ENCODE measurements at regions not wholly inside any gene's neighbourhood (a gene's known extent, or its start where the extent isn't known, plus 50 kb on each side); places are given as distances from the start of the nearest gene placed in this dataset.

GRCh38 chr21:38140207-38140903, 116.4 kb upstream of the KCNJ15 start:
- H3K36me3 ChIP-seq, result no peaks in the 10 kb centered on the region
- peak overlapping the region; percentile 32 for H3K27ac ChIP-seq
- peak; percentile 45 to 74 for DNase-seq
- H3K27me3 ChIP-seq, result no peaks in the 10 kb centered on the region
- H3K9me3 ChIP-seq (replicated peaks), result no peaks in the 10 kb centered on the region; the same call in 1 of the 2 replicates
- H3K4me1 ChIP-seq, result peaks cover 16% of the 10 kb centered on the region
- H3K4me3 ChIP-seq, result no peak overlapping the region

GRCh38 chr21:38142224-38142623, 114.6 kb upstream of the KCNJ15 start:
- Histone ChIP-seq H3K27ac (no peak overlapping the region), H3K4me1 (peaks cover 16% of the 10 kb centered on the region), H3K9me3 (replicated peaks) (no peaks in the 10 kb centered on the region; the same call in 1 of the 2 replicates), H3K27me3 (no peaks in the 10 kb centered on the region), H3K36me3 (no peaks in the 10 kb centered on the region), H3K4me3 (no peak overlapping the region)
- DNase-seq, result no peak

GRCh38 chr21:38144193-38144592, 112.6 kb upstream of the KCNJ15 start:
- Histone ChIP-seq H3K4me1 (peaks cover 13% of the 10 kb centered on the region), H3K27ac (no peak overlapping the region), H3K4me3 (no peak overlapping the region)

GRCh38 chr21:38145104-38145503, 111.7 kb upstream of the KCNJ15 start:
- Histone ChIP-seq H3K27ac (no peak overlapping the region), H3K4me1 (peaks cover 4% of the 10 kb centered on the region; the same call in 1 of the 2 replicates), H3K36me3 (no peaks in the 10 kb centered on the region), H3K9me3 (replicated peaks) (no peaks in the 10 kb centered on the region; the same call in 1 of the 2 replicates), H3K27me3 (no peaks in the 10 kb centered on the region), H3K4me3 (no peak overlapping the region)
- DNase-seq, result no peak

More at GRCh38 chr21:38144193-38144592, 112.6 kb upstream of the KCNJ15 start:
- H3K9me3 ChIP-seq (replicated peaks), result no peaks in the 10 kb centered on the region; the same call in 1 of the 2 replicates
- no peaks in the 10 kb centered on the region for H3K27me3 ChIP-seq
- DNase-seq, result no peak
- no peaks in the 10 kb centered on the region for H3K36me3 ChIP-seq

- Histone ChIP-seq H3K27ac (no peak overlapping the region), H3K4me1 (no peaks in the 10 kb centered on the region), H3K9me3 (replicated peaks) (no peaks in the 10 kb centered on the region; the same call in 1 of the 2 replicates), H3K36me3 (no peaks in the 10 kb centered on the region), H3K4me3 (no peak overlapping the region), H3K27me3 (no peaks in the 10 kb centered on the region; the same call in 1 of the 2 replicates)
- no peak for DNase-seq
Measured at GRCh38 chr21:38147391-38147790, 109.4 kb upstream of the KCNJ15 start.

- Histone ChIP-seq H3K4me1 (no peaks in the 10 kb centered on the region), H3K27ac (no peak overlapping the region), H3K9me3 (replicated peaks) (no peaks in the 10 kb centered on the region; the same call in 1 of the 2 replicates), H3K4me3 (no peak overlapping the region), H3K27me3 (no peaks in the 10 kb centered on the region; the same call in 1 of the 2 replicates), H3K36me3 (no peaks in the 10 kb centered on the region)
- DNase-seq, result no peak
Measured at GRCh38 chr21:38148046-38148445, 108.7 kb upstream of the KCNJ15 start.

GRCh38 chr21:38151021-38151645, 105.7 kb upstream of the KCNJ15 start:
- no peaks in the 10 kb centered on the region; the same call in 1 of the 2 replicates for H3K27me3 ChIP-seq
- H3K4me3 ChIP-seq, result no peak overlapping the region
- no peak overlapping the region for H3K27ac ChIP-seq
- H3K9me3 ChIP-seq (replicated peaks), result no peaks in the 10 kb centered on the region
- no peak for DNase-seq
- no peaks in the 10 kb centered on the region for H3K4me1 ChIP-seq
- H3K36me3 ChIP-seq, result no peaks in the 10 kb centered on the region

- H3K36me3 ChIP-seq, result no peaks in the 10 kb centered on the region
- no peaks in the 10 kb centered on the region for H3K4me1 ChIP-seq
- no peak for DNase-seq
- H3K27me3 ChIP-seq, result peaks cover 3% of the 10 kb centered on the region; the same call in 1 of the 2 replicates
- H3K9me3 ChIP-seq (replicated peaks), result no peaks in the 10 kb centered on the region
- H3K27ac ChIP-seq, result no peak overlapping the region
- no peak overlapping the region for H3K4me3 ChIP-seq
Measured at GRCh38 chr21:38156200-38156599, 100.6 kb upstream of the KCNJ15 start.

GRCh38 chr21:38159355-38159754, 97.4 kb upstream of the KCNJ15 start:
- DNase-seq, result peak; percentile 68 to 73
- H3K9me3 ChIP-seq (replicated peaks), result no peaks in the 10 kb centered on the region

GRCh38 chr21:38165466-38166172, 91.2 kb upstream of the KCNJ15 start:
- H3K4me1 ChIP-seq, result peaks cover 6% of the 10 kb centered on the region; the same call in 1 of the 2 replicates
- DNase-seq, result no peak
- no peaks in the 10 kb centered on the region for H3K36me3 ChIP-seq
- H3K9me3 ChIP-seq (replicated peaks), result no peaks in the 10 kb centered on the region
- H3K4me3 ChIP-seq, result no peak overlapping the region
- no peak overlapping the region for H3K27ac ChIP-seq
- no peaks in the 10 kb centered on the region; the same call in 1 of the 2 replicates for H3K27me3 ChIP-seq

More at GRCh38 chr21:38159355-38159754, 97.4 kb upstream of the KCNJ15 start:
- H3K27ac ChIP-seq, result no peak overlapping the region
- H3K4me1 ChIP-seq, result no peaks in the 10 kb centered on the region
- H3K4me3 ChIP-seq, result no peak overlapping the region
- peaks cover 3% of the 10 kb centered on the region; the same call in 1 of the 2 replicates for H3K27me3 ChIP-seq
- no peaks in the 10 kb centered on the region for H3K36me3 ChIP-seq

- H3K4me1 ChIP-seq, result peaks cover 11% of the 10 kb centered on the region
- H3K4me3 ChIP-seq, result no peak overlapping the region
- no peaks in the 10 kb centered on the region; the same call in 1 of the 2 replicates for H3K27me3 ChIP-seq
- no peaks in the 10 kb centered on the region for H3K9me3 ChIP-seq (replicated peaks)
- DNase-seq, result no peak
- H3K27ac ChIP-seq, result no peak overlapping the region
- no peaks in the 10 kb centered on the region for H3K36me3 ChIP-seq
Measured at GRCh38 chr21:38166173-38166535, 90.6 kb upstream of the KCNJ15 start.

- Histone ChIP-seq H3K4me3 (no peak overlapping the region), H3K4me1 (peaks cover 18% of the 10 kb centered on the region), H3K36me3 (no peaks in the 10 kb centered on the region), H3K9me3 (replicated peaks) (no peaks in the 10 kb centered on the region), H3K27me3 (no peaks in the 10 kb centered on the region; the same call in 1 of the 2 replicates), H3K27ac (no peak overlapping the region)
- no peak for DNase-seq
Measured at GRCh38 chr21:38167345-38167744, 89.4 kb upstream of the KCNJ15 start.

GRCh38 chr21:38170283-38170682, 86.5 kb upstream of the KCNJ15 start:
- no peak overlapping the region for H3K27ac ChIP-seq
- H3K36me3 ChIP-seq, result no peaks in the 10 kb centered on the region
- H3K9me3 ChIP-seq (replicated peaks), result no peaks in the 10 kb centered on the region
- DNase-seq, result peak; percentile 38 to 45
- H3K4me1 ChIP-seq, result peaks cover 18% of the 10 kb centered on the region
- H3K4me3 ChIP-seq, result no peak overlapping the region
- H3K27me3 ChIP-seq, result no peaks in the 10 kb centered on the region

- Histone ChIP-seq H3K9me3 (replicated peaks) (no peaks in the 10 kb centered on the region), H3K27ac (peak overlapping the region; percentile 52)
Measured at GRCh38 chr21:38170704-38171682, 85.8 kb upstream of the KCNJ15 start.

More at GRCh38 chr21:38170704-38171682, 85.8 kb upstream of the KCNJ15 start:
- Histone ChIP-seq H3K4me3 (no peak overlapping the region), H3K27me3 (no peaks in the 10 kb centered on the region), H3K36me3 (no peaks in the 10 kb centered on the region), H3K4me1 (peaks cover 18% of the 10 kb centered on the region)
- peak in 1 of 2 experiments; percentile 2 for DNase-seq

Measured in SJCRH30 (cell line).